ENCODE measurements at regions not wholly inside any gene's neighbourhood (a gene's known extent, or its start where the extent isn't known, plus 50 kb on each side); places are given as distances from the start of the nearest gene placed in this dataset.
"Not testable (repeated sequence)": the region's sequence is repeated elsewhere in the genome, so short reads cannot be mapped to it uniquely, and the experiment has no call there.

DNA sequence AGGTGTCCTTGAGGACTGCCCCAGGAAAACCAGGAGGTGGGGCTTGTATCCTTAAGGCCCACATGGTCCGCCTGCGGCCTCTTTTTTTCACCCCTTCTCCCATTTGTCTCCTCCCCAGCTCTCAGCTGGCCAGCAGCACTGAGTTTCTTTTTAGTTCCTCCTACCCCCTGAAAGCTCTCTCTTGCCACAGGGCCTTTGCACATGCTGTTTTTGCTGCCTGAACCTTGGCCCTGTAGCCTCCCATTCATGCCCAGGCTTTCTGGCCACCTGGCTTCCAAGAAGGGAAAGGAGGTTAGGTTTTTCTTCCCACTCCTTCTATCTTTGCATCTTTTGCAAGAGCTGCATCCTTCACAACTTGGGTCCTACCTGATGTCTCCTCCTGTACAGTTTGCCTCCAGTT, 358.1 kb downstream of the VRK1 start:
- no peak for DNase-seq

DNA sequence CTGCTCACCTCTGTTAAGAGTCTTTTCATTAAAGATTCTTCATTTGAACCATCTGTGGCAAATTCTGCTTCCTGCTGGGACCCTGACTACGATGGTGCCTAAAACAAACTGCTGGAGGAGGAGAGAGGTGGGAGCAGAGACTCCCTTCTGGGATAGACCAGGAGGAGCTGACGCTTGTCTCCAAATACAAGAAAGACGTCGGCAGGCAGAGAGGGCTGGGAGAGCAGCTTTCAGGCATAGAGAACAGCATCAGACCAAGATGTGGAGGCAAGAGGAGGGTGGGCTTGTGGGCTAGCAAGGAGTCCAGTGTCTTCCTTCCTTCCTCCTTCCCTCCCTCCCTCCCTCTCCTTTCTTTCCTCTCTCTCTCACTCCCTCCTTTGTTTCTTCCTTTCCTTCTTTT, 358.6 kb downstream of the VRK1 start:
- no peak for DNase-seq

DNA sequence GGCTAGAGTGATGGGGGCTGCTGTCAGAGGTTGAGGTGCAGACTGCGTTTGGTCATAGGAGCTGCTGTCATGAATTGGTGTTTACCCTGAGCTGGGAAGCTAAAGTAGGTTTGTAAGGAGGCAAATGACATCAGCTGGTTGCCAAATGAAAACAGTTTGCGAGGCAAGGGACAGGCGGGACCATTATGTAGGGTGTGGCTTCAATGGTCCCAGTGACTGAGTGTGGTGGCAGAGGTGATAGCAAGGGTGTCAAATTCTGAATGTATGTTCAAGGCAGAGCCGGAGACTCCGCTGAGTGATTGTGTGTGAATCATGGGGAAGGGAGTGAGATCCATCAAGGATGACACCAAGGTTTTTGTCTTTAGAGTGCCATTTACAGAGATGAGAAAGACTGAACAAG, 359.5 kb downstream of the VRK1 start:
- no peak for DNase-seq

DNA sequence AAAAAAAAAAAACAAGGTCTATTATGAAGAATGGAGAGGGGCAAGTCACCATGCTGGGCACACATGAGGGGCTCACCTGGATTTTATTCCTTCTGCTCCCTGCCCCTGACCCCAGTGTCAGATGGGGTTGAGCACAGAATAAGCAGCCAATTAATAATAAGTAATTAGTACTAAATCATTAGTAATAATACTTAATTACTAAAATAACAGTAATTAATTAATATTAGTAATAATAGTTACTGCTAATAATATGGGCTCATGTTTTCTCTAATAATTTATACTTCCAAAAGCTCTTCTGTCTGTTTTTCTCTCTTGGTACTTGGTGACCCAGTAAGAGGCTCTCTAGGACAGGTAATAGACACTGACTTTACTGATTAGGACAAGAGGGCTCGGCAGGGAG, 360.9 kb downstream of the VRK1 start:
- DNase-seq, result no peak

DNA sequence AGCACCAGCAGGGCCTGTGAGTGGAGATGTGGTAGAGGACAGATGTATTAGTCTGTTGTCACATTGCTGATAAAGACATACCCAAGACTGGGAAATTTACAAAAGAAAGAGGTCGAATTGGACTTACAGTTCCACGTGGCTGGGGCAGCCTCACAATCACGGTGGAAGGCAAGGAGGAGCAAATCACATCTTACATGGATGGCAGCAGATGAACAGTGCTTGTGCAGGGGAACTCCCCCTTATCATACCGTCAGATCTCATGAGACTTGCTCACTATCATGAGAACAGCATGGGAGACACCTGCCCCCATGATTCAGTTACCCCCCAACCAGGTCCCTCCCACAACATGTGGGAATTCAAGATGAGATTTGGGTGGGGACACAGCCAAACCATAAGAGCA, 361.9 kb downstream of the VRK1 start:
- no peak for DNase-seq

DNA sequence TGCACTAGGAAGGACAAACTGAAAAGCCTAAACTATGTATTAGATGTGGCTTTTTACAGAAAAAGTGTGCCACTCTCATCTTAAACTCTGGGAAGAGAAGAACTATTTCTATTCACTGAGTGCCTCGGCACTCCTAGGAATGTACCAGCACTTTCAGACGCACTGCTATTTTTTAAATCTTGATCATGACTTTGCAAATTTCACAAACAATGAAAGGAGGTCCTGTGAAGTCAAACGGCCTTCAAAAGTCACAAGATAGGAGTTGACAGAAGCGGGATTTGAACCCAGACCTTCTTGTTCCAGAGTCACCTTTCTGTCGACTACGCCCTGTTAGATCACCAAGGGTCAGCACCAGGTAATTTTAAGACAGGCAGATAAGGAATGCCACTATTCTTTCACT, 365.4 kb downstream of the VRK1 start:
- DNase-seq, result no peak

DNA sequence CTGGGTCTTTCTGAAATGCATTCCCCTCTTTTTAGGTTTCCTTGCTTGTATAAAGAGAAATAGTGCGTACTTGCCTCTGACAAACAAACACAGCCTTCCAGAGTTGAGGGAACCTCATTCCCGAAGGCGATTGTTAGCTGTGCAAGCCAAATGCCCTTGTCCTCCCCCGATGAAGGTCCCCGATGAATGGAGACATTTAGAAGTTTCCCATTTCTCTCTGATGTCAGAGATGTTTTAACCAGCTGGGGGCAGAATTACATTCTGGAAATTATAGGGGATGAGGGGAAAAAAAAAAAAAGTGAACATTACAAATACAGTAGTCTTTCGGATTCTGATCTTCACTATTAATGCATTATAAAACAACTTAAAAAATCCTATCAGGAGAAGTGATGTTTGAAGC, 366.8 kb downstream of the VRK1 start:
- DNase-seq, result no peak

DNA sequence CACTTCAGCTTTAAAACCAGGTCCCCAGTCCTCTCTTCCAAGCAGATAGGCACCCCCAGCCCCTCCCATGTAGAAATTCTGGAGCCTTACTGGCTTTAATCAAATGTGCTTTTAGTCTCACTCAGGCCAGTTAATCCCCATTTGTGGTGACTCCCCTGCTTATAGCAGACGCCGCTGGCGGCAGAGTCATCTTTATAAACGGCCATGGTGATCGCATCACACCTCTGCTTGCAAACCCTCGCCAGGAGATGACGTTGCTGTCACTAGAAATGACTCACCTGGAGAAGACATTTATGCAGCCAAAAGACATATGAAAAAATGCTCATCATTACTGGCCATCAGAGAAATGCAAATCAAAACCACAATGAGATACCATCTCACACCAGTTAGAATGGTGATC, 369.3 kb downstream of the VRK1 start:
- DNase-seq, result no peak

DNA sequence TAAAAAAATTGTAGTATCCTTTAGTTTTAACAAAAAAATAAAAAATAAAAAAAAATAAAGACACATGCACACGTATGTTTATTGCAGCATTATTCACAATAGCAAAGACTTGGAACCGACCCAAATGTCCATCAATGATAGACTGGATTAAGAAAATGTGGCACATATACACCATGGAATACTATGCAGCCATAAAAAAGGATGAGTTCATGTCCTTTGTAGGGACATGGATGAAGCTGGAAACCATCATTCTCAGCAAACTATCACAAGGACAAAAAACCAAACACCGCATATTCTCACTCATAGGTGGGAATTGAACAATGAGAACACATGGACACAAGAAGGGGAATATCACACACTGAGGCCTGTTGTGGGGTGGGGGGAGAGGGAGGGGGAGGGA, 370.4 kb downstream of the VRK1 start:
- not testable (repeated sequence) for DNase-seq

DNA sequence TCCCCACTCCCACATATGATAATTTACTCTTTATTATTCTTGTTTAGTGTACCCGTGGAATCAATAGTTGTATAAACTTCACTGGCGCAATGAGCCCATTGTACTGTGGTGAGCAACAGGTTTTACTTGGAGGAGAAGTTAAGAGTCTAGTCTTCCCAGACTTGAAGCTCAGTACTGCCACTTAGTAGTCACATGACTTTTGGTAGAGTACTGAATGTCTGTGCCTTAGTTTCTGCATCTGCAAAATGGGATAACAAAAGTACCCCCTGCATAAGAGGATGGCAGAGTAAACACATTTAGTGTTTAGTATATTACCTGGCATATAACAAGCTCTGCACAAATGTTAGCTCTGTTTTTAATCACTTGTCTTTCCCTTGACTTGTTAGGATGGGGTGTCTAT, 375.5 kb downstream of the VRK1 start:
- no peak for DNase-seq

DNA sequence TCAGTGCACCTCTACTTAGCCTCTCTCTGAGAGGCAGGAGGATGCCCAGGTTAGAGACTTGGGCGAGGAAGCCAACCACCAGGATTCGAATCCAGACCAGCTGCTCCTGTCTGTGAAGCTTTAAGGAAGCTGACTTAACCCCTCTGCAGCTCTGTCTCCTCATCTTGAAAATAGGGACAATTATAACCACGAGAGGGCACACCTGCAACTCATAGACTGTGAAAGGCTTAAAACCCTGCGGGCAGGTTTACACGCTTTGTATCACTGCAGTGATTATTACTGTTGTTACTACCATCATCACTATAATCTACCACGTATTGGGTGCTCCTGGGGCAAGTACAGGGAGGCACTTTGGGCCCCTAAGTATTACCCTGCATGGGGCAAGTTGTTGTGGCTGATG, 379.8 kb downstream of the VRK1 start:
- no peak for DNase-seq

DNA sequence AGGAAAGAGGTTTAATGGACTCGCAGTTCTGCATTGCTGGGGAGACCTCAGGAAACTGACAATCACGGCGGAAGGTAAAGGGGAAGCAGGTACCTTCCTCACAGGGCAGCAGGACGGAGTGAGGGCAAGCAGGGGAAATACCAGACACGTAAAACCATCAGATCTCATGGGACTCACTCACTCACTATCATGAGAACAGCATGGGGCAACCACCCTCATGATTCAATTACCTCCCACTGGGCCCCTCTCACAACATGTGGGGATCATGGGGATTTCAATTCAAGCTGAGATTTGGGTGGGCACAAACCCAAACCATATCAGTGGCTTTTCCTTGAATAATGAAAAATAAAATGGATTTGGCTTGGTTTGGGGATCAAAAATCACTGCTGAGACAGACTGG, 380.5 kb downstream of the VRK1 start:
- DNase-seq, result peak in 1 of 2 donors; percentile 7

DNA sequence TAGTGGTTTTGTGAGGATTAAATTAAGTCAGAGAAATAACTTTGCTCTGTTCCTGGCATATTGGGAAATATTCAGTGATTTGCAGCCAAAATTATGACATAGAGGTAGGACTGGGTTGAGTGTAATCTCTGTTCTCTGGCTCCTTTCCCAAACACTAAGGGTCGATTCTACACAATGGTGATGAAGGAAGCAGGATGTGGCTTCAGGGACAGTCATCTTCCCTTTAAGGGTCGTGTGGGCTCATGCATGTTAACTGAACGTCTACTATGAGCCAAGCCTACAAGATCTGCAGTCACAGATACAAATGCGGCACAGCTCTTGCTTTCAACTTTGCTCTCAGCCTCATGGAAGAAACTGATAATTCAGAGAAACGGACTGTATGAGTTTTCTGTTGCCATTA, 381.6 kb downstream of the VRK1 start:
- no peak for DNase-seq

DNA sequence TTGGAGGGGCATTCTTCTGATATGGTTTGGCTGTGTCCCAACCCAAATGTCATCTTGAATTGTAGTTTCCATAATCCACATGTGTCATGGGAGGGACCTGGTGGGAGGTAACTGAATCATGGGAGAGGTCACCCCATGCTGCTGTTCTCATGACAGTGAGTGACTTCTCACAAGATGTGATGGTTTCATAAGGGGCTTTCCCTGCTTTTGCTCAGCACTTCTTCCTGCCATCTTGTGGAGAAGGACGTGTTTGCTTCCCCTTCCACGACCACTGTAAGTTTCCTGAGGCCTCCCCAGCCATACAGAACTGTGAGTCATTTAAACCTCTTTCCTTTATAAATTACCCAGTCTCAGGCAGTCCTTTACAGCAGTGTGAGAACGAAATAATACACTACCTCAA, 382.4 kb downstream of the VRK1 start:
- peak; percentile 19 to 39 for DNase-seq

DNA sequence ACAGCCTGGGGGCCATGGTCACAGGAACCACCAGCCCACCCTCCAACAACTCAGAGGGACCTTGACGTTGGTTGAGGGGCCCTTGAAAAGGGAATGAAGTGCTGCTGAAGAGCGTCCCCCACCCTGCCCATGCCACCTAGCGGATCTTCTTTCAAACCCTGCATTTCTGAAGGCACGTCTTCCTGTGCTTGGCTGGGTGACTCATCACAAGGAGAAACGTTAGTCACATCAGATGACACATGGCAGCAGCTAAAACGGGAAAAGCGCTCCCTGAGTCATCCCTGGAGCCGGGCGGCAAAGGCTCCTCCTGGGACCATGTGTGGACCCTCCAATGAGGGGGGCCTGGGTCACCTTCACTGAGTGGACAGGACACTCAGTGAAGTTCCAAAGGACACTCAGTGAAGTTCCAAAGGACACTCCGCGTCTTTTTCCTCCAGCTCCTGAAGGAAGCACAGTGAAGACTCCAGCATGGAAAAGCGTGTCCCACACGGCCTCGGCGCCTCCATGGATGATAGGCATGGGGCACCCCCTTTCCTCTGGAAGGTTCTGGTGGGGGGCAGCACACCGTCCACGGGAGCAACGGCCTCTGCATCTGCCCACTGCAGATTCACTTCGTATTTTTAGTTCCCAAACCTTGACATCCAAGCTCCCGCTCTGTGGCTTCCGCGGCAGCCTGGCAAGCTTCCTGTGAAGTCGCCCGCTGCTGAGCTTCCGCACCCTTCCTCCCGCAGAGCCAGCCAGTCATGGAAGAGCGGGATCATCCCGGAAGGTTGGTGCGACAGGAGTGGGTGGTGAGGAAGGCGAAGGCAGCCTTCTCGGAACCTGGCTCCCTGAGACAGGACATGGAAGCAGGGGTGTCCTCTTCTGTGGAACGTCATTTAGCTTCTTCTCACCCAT, 383.4 kb downstream of the VRK1 start:
- no peak for DNase-seq

DNA sequence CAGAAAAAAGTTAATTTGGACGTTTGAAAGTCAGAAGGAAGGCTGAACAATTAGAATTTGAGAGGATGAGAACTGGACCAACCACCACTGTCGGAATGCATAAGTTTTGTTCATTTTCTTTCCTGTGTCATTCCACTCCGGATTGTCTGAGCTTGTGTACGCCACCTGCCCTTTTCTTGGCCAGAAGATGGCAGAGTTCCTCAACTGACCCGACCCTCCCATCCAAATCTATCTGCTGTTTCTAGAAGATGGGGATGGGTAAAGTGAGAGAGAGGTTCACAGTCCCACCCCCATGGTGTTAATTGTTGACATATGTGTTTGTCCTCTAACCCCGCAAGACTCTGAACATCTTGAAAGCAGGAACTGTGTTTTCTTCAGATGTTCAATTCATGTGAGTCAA, 388.0 kb downstream of the VRK1 start:
- no peak for DNase-seq

DNA sequence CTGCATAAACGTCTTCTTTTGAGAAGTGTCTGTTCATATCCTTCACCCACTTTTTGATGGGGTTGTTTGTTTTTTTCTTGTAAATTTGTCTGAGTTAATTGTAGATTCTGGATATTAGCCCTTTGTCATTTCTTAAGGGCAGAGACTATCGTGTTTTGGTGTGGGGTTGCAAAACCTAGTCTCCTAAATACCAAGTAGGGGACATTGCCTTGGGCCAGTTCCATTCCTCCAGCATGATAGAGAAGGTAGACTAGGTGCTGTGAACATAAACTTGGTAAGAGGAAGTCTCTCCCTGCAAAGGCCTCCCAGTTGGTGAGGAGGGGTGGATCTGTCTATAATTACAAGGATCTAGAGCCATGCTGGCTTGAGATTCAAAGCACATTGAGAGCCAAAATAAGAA, 390.7 kb downstream of the VRK1 start:
- DNase-seq, result no peak

DNA sequence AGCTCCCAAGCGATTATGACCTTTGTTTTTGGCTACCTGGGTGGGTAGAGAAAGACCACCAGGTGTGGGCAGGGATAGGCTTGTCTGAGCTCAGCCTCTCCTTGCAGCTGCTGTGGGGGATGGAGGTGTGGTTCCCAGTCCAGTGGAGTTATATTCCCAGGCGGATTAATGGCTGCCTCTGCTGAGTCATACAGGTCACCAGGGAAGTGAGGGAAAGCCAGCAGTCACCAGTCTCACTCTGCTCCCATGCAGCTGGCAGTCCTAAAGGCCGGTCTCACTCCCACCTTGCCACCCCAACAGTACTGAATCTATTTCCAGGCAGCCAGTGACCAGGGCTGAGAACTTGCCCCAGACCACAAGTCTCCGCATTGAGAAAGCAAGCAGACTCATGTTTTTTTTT, 399.2 kb downstream of the VRK1 start:
- no peak for DNase-seq

DNA sequence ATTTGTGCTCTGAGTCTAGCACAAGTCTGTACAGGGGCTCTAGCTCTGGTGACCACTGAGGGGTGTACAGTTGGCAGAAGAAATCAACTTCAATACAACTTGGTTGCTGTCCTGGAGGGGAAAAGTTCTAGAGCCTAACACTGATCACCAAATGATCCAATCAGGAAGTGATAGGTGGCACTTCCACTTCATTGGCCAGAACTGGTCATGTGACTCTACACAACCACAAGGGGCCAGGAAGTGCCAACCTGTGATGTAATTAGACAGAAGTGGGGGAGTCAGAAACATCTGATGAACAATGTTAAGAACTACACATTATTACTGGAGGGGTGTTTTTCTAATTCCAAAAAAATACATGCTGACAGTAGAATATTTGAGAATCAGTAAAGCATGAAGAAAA, 401.6 kb downstream of the VRK1 start:
- no peak for DNase-seq

DNA sequence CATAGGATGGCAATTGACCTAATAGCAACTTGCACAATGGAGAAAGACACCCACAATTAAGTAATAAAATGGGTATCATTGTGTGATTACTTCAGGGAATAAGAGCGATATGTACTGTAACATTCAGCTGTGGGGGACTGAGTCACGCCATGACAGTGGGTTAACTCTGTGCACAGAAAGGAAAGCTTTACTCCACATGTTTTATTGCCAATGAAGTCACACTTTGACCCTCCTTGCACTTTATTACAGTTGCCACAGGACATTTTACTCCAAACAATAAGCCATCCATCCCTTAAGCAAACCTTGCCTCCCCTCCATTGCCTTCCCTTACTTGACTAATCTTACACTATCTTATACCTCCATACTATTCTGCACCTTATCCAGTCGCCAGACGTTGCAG, 403.1 kb downstream of the VRK1 start:
- no peak for DNase-seq

DNA sequence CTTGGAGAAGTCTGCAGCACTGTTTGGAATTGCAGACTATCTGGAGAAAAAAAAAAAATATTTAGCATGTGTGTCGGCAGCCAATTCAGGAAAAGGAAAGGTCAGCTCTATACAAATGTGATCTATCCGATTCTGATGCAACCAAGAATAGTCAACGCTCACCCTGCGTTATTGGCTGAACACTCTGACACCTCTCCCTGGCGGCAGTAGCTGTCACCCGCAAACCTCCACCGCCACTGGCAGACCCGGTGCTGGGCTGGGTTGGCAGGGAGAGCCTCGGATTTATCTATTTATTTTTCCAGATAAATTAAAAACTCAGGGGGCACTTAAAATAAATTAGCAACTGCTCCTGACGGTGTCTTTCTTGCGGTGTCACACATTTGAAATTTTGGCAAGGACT, 409.7 kb downstream of the VRK1 start:
- DNase-seq, result no peak

DNA sequence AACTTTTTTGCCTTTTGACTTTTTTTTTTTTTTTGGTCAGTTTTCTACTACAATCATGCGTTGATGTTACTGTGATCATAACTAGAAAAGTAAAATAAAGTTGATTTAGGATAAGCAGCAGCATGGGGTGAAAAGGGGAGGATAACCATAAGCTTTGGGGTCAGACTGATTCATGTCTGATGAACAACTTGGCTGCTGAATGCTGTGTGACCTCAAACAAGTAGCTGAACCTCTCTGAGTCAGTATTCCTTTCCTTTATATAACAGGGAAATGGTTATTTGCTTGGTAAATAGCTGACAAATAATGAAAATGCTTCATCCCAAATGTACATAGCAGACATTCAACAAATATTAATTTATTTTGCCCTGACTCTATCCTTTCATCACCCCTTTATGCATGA, 413.0 kb downstream of the VRK1 start:
- no peak for DNase-seq

DNA sequence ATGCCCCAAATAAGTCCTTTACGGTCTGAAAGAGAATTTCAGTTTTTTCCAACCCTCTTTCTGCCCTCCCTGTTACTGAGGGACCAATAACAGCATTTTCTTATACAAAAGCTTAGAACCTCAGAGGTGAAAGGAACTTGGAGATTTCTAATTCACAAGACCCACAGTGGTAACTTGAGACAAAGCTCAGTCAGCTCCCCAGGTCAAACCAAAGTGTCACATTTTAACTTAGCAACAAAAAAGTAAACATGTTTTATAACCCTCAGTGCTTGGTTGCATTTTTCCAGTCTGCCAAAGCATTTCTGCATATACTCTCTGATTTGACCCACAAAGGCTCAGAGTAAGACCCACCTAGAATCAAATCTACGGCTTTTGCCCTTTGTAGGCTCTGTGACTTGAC, 415.2 kb downstream of the VRK1 start:
- no peak for DNase-seq

DNA sequence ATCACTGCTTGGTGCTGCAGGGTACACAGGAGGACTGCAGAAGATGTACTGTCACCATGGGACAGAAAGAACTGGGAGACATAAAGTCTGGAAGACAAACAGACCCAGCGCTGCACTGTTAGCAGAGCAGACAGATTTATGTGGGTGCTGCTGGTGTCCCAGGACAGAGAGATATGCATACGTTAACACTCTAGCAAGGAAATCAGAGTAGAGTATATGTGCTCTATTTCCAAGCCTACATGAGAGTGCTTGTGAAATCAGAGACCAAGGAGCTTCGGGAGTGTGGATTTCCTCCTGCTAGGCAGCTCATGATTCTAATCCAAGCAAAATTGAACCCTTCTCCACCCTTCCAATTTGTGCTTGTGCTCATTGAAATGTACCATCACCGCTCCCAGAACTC, 416.5 kb downstream of the VRK1 start:
- no peak for DNase-seq

DNA sequence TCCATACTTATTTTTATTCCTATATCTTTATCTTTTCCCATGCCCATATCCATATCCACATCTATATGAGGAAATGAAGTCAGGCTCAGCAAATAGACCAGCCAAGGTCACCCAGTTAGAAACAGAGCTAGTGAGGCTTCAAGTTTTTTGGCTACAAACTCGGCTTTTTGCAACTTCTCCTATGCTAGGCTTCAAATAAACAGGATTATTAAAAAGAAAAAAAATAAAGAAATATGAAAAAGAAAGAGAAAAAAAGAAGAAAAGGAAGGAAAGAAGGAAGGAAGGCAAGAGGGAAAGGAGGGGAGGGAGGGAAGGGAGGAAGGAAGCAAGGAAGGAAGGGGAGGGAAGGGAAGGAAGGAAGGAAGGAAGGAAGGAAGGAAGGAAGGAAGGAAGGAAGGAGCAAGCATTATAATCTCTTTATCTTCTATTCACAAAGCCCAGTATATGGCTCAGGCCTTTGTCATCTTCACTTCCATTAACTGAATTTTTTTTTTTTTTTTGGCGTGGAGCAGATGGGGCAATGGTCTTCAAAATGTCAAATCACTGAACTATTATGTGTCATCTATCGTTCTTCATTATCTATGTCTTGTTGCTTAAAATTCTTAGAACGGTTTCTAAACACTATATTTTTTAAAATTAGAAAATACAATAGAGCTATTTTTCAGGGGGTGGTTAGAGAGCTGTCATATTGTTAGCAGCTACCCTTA, 418.2 kb downstream of the VRK1 start:
- no peak for DNase-seq

Measured in inflammatory macrophage treated with lipopolysaccharide for 1 hour (primary cell).